ENCODE measurements at regions not wholly inside any gene's neighbourhood (a gene's known extent, or its start where the extent isn't known, plus 50 kb on each side); places are given as distances from the start of the nearest gene placed in this dataset.

GRCh38 chr6:108748959-108749358 lies 99.3 kb upstream of the ARMC2 start:
- TF ChIP-seq, protein P1, sequence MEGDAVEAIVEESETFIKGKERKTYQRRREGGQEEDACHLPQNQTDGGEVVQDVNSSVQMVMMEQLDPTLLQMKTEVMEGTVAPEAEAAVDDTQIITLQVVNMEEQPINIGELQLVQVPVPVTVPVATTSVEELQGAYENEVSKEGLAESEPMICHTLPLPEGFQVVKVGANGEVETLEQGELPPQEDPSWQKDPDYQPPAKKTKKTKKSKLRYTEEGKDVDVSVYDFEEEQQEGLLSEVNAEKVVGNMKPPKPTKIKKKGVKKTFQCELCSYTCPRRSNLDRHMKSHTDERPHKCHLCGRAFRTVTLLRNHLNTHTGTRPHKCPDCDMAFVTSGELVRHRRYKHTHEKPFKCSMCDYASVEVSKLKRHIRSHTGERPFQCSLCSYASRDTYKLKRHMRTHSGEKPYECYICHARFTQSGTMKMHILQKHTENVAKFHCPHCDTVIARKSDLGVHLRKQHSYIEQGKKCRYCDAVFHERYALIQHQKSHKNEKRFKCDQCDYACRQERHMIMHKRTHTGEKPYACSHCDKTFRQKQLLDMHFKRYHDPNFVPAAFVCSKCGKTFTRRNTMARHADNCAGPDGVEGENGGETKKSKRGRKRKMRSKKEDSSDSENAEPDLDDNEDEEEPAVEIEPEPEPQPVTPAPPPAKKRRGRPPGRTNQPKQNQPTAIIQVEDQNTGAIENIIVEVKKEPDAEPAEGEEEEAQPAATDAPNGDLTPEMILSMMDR (conservative IDR thresholded peaks at IDR 0.05 in 1 of 2, IDR thresholded peaks at IDR 0.05 in 1 of 2; ENCODE audit: extremely low read depth in 1 of 2, insufficient read depth in 1 of 2, low read depth in 1 of 2, low read length in 2 of 2) = no peak
- no peak for TF ChIP-seq EZH2 (IDR thresholded peaks at IDR 0.05; ENCODE audit: borderline replicate concordance, low read length)
